Uterus (tissue), 3 donors: ENCODE measurements at regions not wholly inside any gene's neighbourhood (a gene's known extent, or its start where the extent isn't known, plus 50 kb on each side); places are given as distances from the start of the nearest gene placed in this dataset.
"Not testable (repeated sequence)": the region's sequence is repeated elsewhere in the genome, so short reads cannot be mapped to it uniquely, and the experiment has no call there.

ENCODE experiments used
- DNase-seq, 2 donors: peaks; one replicate each; pipeline ENCODE4 v3.0.0-alpha.2; 2019 to 2020
- H3K27ac ChIP-seq, 2 donors: fragments of 200-600 bp; sonication (generic); 1 replicate in 1 of 2; 2 replicates in 1 of 2; pipeline ENCODE4 v1.5.1; 2016 to 2018
- H3K27me3 ChIP-seq, 2 donors: fragments of 200-600 bp; sonication (generic); one replicate each; pipeline ENCODE4 v1.5.1; 2018 to 2019; ENCODE audit warnings: control low read depth in 1 of 2
- H3K36me3 ChIP-seq, 2 donors: fragments of 200-600 bp; sonication (generic); one replicate each; pipeline ENCODE4 v1.5.1; 2019; ENCODE audit warnings: control low read depth in 1 of 2
- H3K4me1 ChIP-seq, 2 donors: fragments of 200-600 bp; sonication (generic); one replicate each; pipeline ENCODE4 v1.5.1; 2018 to 2019; ENCODE audit warnings: control low read depth in 1 of 2
- H3K4me3 ChIP-seq, 2 donors: fragments of 200-600 bp; sonication (generic); 1 replicate in 1 of 2; 2 replicates in 1 of 2; pipeline ENCODE4 v1.5.1; 2018 to 2019; ENCODE audit warnings: mild to moderate bottlenecking in 1 of 2
- H3K9me3 ChIP-seq, 2 donors: fragments of 200-600 bp; sonication (generic); one replicate each; pipeline ENCODE4 v1.5.1; 2019; ENCODE audit warnings: control low read depth in 1 of 2
- CTCF ChIP-seq, 4 experiments: fragments of 200-600 bp in 2 of 4; fragments of 450-650 bp in 2 of 4; sonication (generic) in 2 of 4; IDR thresholded peaks; one replicate each; pipeline ENCODE4 v1.5.1; 2016 to 2019; ENCODE audit warnings: antibody characterized with exemption in 4 of 4, mild to moderate bottlenecking in 2 of 4, moderate library complexity in 1 of 4
- POLR2A ChIP-seq, 2 donors: fragments of 450-650 bp; IDR thresholded peaks; one replicate each; pipeline ENCODE4 v1.6.1; 2016; ENCODE audit warnings: antibody characterized with exemption in 2 of 2, mild to moderate bottlenecking in 1 of 2, moderate library complexity in 1 of 2
- intact Hi-C: fragments of 100-400 bp; cut with DNase I; formaldehyde crosslinking; loops from one replicate; pipeline ENCODE4 v1.15.1; 2023; ENCODE audit warnings: low total_unique reads
- donor health status: DM: yes; HTN: yes; CAD: no.

- Histone ChIP-seq H3K27ac (no peak overlapping the region), H3K36me3 (no peaks in the 10 kb centered on the region), H3K27me3 (no peaks in the 10 kb centered on the region), H3K4me3 (no peak overlapping the region), H3K9me3 (no peaks in the 10 kb centered on the region), H3K4me1 (no peaks in the 10 kb centered on the region)
- TF ChIP-seq CTCF (IDR thresholded peaks at IDR 0.05) = no peak
- no peak for TF ChIP-seq POLR2A (IDR thresholded peaks at IDR 0.05)
- no peak for DNase-seq
- intact Hi-C loops = no loop called here
Observed at GRCh38 chr7:36053589-36053988, 99.5 kb upstream of the EEPD1 start.

- TF ChIP-seq POLR2A (IDR thresholded peaks at IDR 0.05) (no peak), CTCF (IDR thresholded peaks at IDR 0.05) (no peak)
- intact Hi-C loops = no loop called here
- no peaks in the 10 kb centered on the region for H3K4me1 ChIP-seq
- H3K36me3 ChIP-seq = no peaks in the 10 kb centered on the region
- H3K27ac ChIP-seq = no peak overlapping the region
- no peaks in the 10 kb centered on the region for H3K27me3 ChIP-seq
- no peak overlapping the region for H3K4me3 ChIP-seq
- no peak for DNase-seq
- H3K9me3 ChIP-seq = no peaks in the 10 kb centered on the region
Observed at GRCh38 chr7:36054637-36055036, 98.4 kb upstream of the EEPD1 start.

GRCh38 chr7:36055207-36055606 is 97.8 kb upstream of the EEPD1 start:
- H3K4me3 ChIP-seq = no peak overlapping the region
- intact Hi-C loops = no loop called here
- DNase-seq = no peak
- H3K4me1 ChIP-seq = no peaks in the 10 kb centered on the region
- no peak for TF ChIP-seq POLR2A (IDR thresholded peaks at IDR 0.05)
- no peak for TF ChIP-seq CTCF (IDR thresholded peaks at IDR 0.05)
- H3K36me3 ChIP-seq = no peaks in the 10 kb centered on the region
- H3K9me3 ChIP-seq = no peaks in the 10 kb centered on the region
- H3K27ac ChIP-seq = no peak overlapping the region
- H3K27me3 ChIP-seq = no peaks in the 10 kb centered on the region

- Histone ChIP-seq H3K4me3 (no peak overlapping the region), H3K4me1 (no peaks in the 10 kb centered on the region), H3K27me3 (no peaks in the 10 kb centered on the region), H3K27ac (no peak overlapping the region), H3K36me3 (no peaks in the 10 kb centered on the region), H3K9me3 (no peaks in the 10 kb centered on the region)
- intact Hi-C loops = no loop called here
- TF ChIP-seq POLR2A (IDR thresholded peaks at IDR 0.05) (no peak), CTCF (IDR thresholded peaks at IDR 0.05) (no peak)
- no peak for DNase-seq
Observed at GRCh38 chr7:36057323-36057722, 95.7 kb upstream of the EEPD1 start.

- Histone ChIP-seq H3K4me1 (no peaks in the 10 kb centered on the region), H3K27me3 (no peaks in the 10 kb centered on the region), H3K4me3 (no peak overlapping the region), H3K27ac (no peak overlapping the region), H3K36me3 (no peaks in the 10 kb centered on the region), H3K9me3 (no peaks in the 10 kb centered on the region)
- DNase-seq = no peak
- TF ChIP-seq CTCF (IDR thresholded peaks at IDR 0.05) (no peak), POLR2A (IDR thresholded peaks at IDR 0.05) (no peak)
- intact Hi-C loops = no loop called here
Observed at GRCh38 chr7:36058020-36058592, 94.9 kb upstream of the EEPD1 start.

GRCh38 chr7:36060388-36060787 is 92.7 kb upstream of the EEPD1 start:
- intact Hi-C loops, H3K36me3 ChIP-seq, DNase-seq, H3K27ac ChIP-seq, H3K9me3 ChIP-seq, H3K27me3 ChIP-seq, H3K4me1 ChIP-seq, H3K4me3 ChIP-seq: not testable (repeated sequence)
